DMS153 (cell line): ENCODE measurements at regions not wholly inside any gene's neighbourhood (a gene's known extent, or its start where the extent isn't known, plus 50 kb on each side); places are given as distances from the start of the nearest gene placed in this dataset.
A peak's percentile ranks its signal among the peaks of the same experiment; 100 is the strongest.
"Not testable (repeated sequence)": the region's sequence is repeated elsewhere in the genome, so short reads cannot be mapped to it uniquely, and the experiment has no call there.

ENCODE experiments used
- DNase-seq: peaks from one replicate; lab custom pipeline; 2025; lab: John Stamatoyannopoulos, UW

- DNase-seq: no peak
Observed at GRCh38 chr2:221997683-221998082, 301.1 kb downstream of the PAX3 start.

GRCh38 chr2:221997100-221997499, 301.7 kb downstream of the PAX3 start:
- DNase-seq: no peak

GRCh38 chr2:221994926-221995325, 303.9 kb downstream of the PAX3 start:
- DNase-seq: no peak

- DNase-seq: not testable (repeated sequence)
Observed at GRCh38 chr2:221984376-221984775, 314.4 kb downstream of the PAX3 start.

GRCh38 chr2:221981912-221982470, 316.8 kb downstream of the PAX3 start:
- DNase-seq: no peak

GRCh38 chr2:221975151-221975550, 323.6 kb downstream of the PAX3 start:
- DNase-seq: no peak

GRCh38 chr2:221973902-221974301, 324.9 kb downstream of the PAX3 start:
- no peak for DNase-seq

- DNase-seq: no peak
Observed at GRCh38 chr2:221973502-221973901, 325.3 kb downstream of the PAX3 start.

GRCh38 chr2:221972813-221973478, 325.9 kb downstream of the PAX3 start:
- DNase-seq: no peak

- no peak for DNase-seq
Observed at GRCh38 chr2:221970389-221970788, 328.4 kb downstream of the PAX3 start.

- DNase-seq: no peak
Observed at GRCh38 chr2:221969830-221970144, 329.0 kb downstream of the PAX3 start.

- no peak for DNase-seq
Observed at GRCh38 chr2:221969087-221969829, 329.5 kb downstream of the PAX3 start.

GRCh38 chr2:221962186-221962585, 336.6 kb downstream of the PAX3 start:
- no peak for DNase-seq

GRCh38 chr2:221961561-221961960, 337.2 kb downstream of the PAX3 start:
- DNase-seq: peak; percentile 16

GRCh38 chr2:221958224-221958623, 340.6 kb downstream of the PAX3 start:
- DNase-seq: no peak

- DNase-seq: no peak
Observed at GRCh38 chr2:221948076-221948475, 350.7 kb downstream of the PAX3 start.

GRCh38 chr2:221944452-221944851, 354.3 kb downstream of the PAX3 start:
- DNase-seq: not testable (repeated sequence)

GRCh38 chr2:221943076-221943810, 355.6 kb downstream of the PAX3 start:
- DNase-seq: peak; percentile 54

- DNase-seq: no peak
Observed at GRCh38 chr2:221931251-221931991, 359.3 kb upstream of the EPHA4 start.

GRCh38 chr2:221929259-221929658, 357.2 kb upstream of the EPHA4 start:
- DNase-seq: no peak

GRCh38 chr2:221926327-221926726, 354.2 kb upstream of the EPHA4 start:
- DNase-seq: no peak

- no peak for DNase-seq
Observed at GRCh38 chr2:221924576-221924975, 352.5 kb upstream of the EPHA4 start.
